ENCODE measurements at regions not wholly inside any gene's neighbourhood (a gene's known extent, or its start where the extent isn't known, plus 50 kb on each side); places are given as distances from the start of the nearest gene placed in this dataset.

GRCh38 chr11:121800731-121801393 lies 315.2 kb downstream of the BLID start:
- Histone ChIP-seq H3K9me2 (ENCODE audit: insufficient read depth, low read length) (no peaks in the 10 kb centered on the region), H3K36me3 (ENCODE audit: insufficient read depth, low read length) (no peaks in the 10 kb centered on the region), H4K20me1 (ENCODE audit: insufficient read depth, low read length) (no peaks in the 10 kb centered on the region), H3K4me3 (ENCODE audit: low read depth, low read length, poor library complexity, severe bottlenecking) (no peak overlapping the region), H3K4me2 (ENCODE audit: low read length) (no peak overlapping the region), H2AFZ (ENCODE audit: low read length) (no peak overlapping the region), H3K79me2 (ENCODE audit: insufficient read depth, low read depth, low read length) (no peaks in the 10 kb centered on the region), H3K4me1 (ENCODE audit: insufficient read depth, low read length, poor library complexity, severe bottlenecking) (no peaks in the 10 kb centered on the region), H3K9me3 (ENCODE audit: low read length) (0 out of 2 replicates have a peak, but pooled peaks cover 5% of the 10 kb centered on the region), H3K27ac (ENCODE audit: low read depth, low read length, poor library complexity, severe bottlenecking) (no peak overlapping the region)
- ChIA-PET POLR2A (interaction anchor here (0.5 to 0.9 kb wide), 3 partner anchors 16 to 345 kb away, joined by 3 to 6 read pairs (median 3); no protein-coding TSS in a partner anchor), CTCF (ENCODE audit: unreplicated experiment) (no interaction called here)
- TF ChIP-seq EZH2phosphoT487 (IDR thresholded peaks at IDR 0.05; ENCODE audit: borderline replicate concordance, low read depth, low read length) (no peak), CTCF (conservative IDR thresholded peaks at IDR 0.05; ENCODE audit: low read length) (no peak)
- no TSS peak for BruUV-seq (replicated peaks)
- no peak for DNase-seq (ENCODE audit: low spot score)
- intact Hi-C loops (cut with micrococcal nuclease; ENCODE audit: unreplicated experiment): no loop called here

GRCh38 chr11:121800240-121800639 lies 315.8 kb downstream of the BLID start:
- no peak for DNase-seq (ENCODE audit: low spot score)
- CTCF ChIA-PET (ENCODE audit: unreplicated experiment): interaction anchor here (1.0 kb wide), 1 partner anchor 648 kb away, joined by 3 read pairs; no protein-coding TSS in a partner anchor
- H3K9me3 ChIP-seq (ENCODE audit: low read length): 0 out of 2 replicates have a peak, but pooled peaks cover 5% of the 10 kb centered on the region
- H3K9me2 ChIP-seq (ENCODE audit: insufficient read depth, low read length): no peaks in the 10 kb centered on the region
- H4K20me1 ChIP-seq (ENCODE audit: insufficient read depth, low read length): no peaks in the 10 kb centered on the region
- H3K36me3 ChIP-seq (ENCODE audit: insufficient read depth, low read length): no peaks in the 10 kb centered on the region
- H3K4me3 ChIP-seq (ENCODE audit: low read depth, low read length, poor library complexity, severe bottlenecking): no peak overlapping the region
- POLR2A ChIA-PET: interaction anchor here (0.5 to 0.9 kb wide), 2 partner anchors 16 to 17 kb away, joined by 3 to 6 read pairs; no protein-coding TSS in a partner anchor
- no TSS peak for BruUV-seq (replicated peaks)
- no peak overlapping the region for H2AFZ ChIP-seq (ENCODE audit: low read length)
- no peak overlapping the region for H3K27ac ChIP-seq (ENCODE audit: low read depth, low read length, poor library complexity, severe bottlenecking)
- H3K79me2 ChIP-seq (ENCODE audit: insufficient read depth, low read depth, low read length): no peaks in the 10 kb centered on the region
- H3K4me1 ChIP-seq (ENCODE audit: insufficient read depth, low read length, poor library complexity, severe bottlenecking): no peaks in the 10 kb centered on the region
- no peak overlapping the region for H3K4me2 ChIP-seq (ENCODE audit: low read length)
- TF ChIP-seq EZH2phosphoT487 (IDR thresholded peaks at IDR 0.05; ENCODE audit: borderline replicate concordance, low read depth, low read length) (no peak), CTCF (conservative IDR thresholded peaks at IDR 0.05; ENCODE audit: low read length) (no peak)
- intact Hi-C loops (cut with micrococcal nuclease; ENCODE audit: unreplicated experiment): no loop called here

- H3K27ac ChIP-seq (ENCODE audit: low read depth, low read length, poor library complexity, severe bottlenecking): no peak overlapping the region
- CTCF ChIA-PET (ENCODE audit: unreplicated experiment): no interaction called here
- 0 out of 2 replicates have a peak, but pooled peaks cover 5% of the 10 kb centered on the region for H3K9me3 ChIP-seq (ENCODE audit: low read length)
- no peaks in the 10 kb centered on the region for H4K20me1 ChIP-seq (ENCODE audit: insufficient read depth, low read length)
- H2AFZ ChIP-seq (ENCODE audit: low read length): no peak overlapping the region
- no peak overlapping the region for H3K4me3 ChIP-seq (ENCODE audit: low read depth, low read length, poor library complexity, severe bottlenecking)
- no peaks in the 10 kb centered on the region for H3K9me2 ChIP-seq (ENCODE audit: insufficient read depth, low read length)
- TF ChIP-seq EZH2phosphoT487 (IDR thresholded peaks at IDR 0.05; ENCODE audit: borderline replicate concordance, low read depth, low read length): no peak
- TF ChIP-seq CTCF (conservative IDR thresholded peaks at IDR 0.05; ENCODE audit: low read length): no peak
- BruUV-seq (replicated peaks): no TSS peak
- POLR2A ChIA-PET: no interaction called here
- H3K4me2 ChIP-seq (ENCODE audit: low read length): no peak overlapping the region
- H3K4me1 ChIP-seq (ENCODE audit: insufficient read depth, low read length, poor library complexity, severe bottlenecking): no peaks in the 10 kb centered on the region
- no peak for DNase-seq (ENCODE audit: low spot score)
- intact Hi-C loops (cut with micrococcal nuclease; ENCODE audit: unreplicated experiment): no loop called here
- H3K79me2 ChIP-seq (ENCODE audit: insufficient read depth, low read depth, low read length): no peaks in the 10 kb centered on the region
- no peaks in the 10 kb centered on the region for H3K36me3 ChIP-seq (ENCODE audit: insufficient read depth, low read length)
These were observed 318.5 kb downstream of the BLID start for GRCh38 chr11:121797496-121797895.
